Thyroid gland (tissue), 4 donors: ENCODE measurements at regions not wholly inside any gene's neighbourhood (a gene's known extent, or its start where the extent isn't known, plus 50 kb on each side); places are given as distances from the start of the nearest gene placed in this dataset.

ENCODE experiments used
- DNase-seq, 2 donors: peaks; one replicate each; pipeline ENCODE4 v3.0.0-alpha.2; 2019
- H3K27ac ChIP-seq, 3 donors: fragments of 200-600 bp; sonication (generic); 1 replicate in 2 of 3; 2 replicates in 1 of 3; pipeline ENCODE4 v1.5.1; 2016 to 2019; ENCODE audit warnings: mild to moderate bottlenecking in 1 of 3, moderate library complexity in 1 of 3
- H3K27me3 ChIP-seq: fragments of 200-600 bp; sonication (generic); one replicate; pipeline ENCODE4 v1.5.1; 2019
- H3K36me3 ChIP-seq, 2 donors: fragments of 200-600 bp; sonication (generic); one replicate each; pipeline ENCODE4 v1.5.1; 2016 to 2019
- H3K4me1 ChIP-seq, 2 donors: fragments of 200-600 bp; sonication (generic); one replicate each; pipeline ENCODE4 v1.5.1; 2017 to 2019
- H3K4me3 ChIP-seq, 3 donors: fragments of 200-600 bp; sonication (generic); replicated peaks in 1 of 3; 1 replicate in 2 of 3; 2 replicates in 1 of 3; pipeline ENCODE4 v1.5.1; 2016; ENCODE audit warnings: mild to moderate bottlenecking in 1 of 3
- H3K9me3 ChIP-seq: fragments of 200-600 bp; sonication (generic); one replicate; pipeline ENCODE4 v1.5.1; 2017
- POLR2A ChIP-seq, 2 donors: fragments of 450-650 bp; IDR thresholded peaks; one replicate each; pipeline ENCODE4 v1.6.1; 2017; ENCODE audit warnings: antibody characterized with exemption in 2 of 2, mild to moderate bottlenecking in 2 of 2, moderate library complexity in 1 of 2
- WGBS, 2 donors: methylation state at CpG; one replicate each; pipeline ENCODE4 v1.1.5; 2017; 5-methylcytosine and 5-hydroxymethylcytosine counted together
- intact Hi-C: fragments of 100-400 bp; cut with DNase I; formaldehyde crosslinking; loops from one replicate; pipeline ENCODE4 v1.15.1; 2023
- TF ChIP-seq, protein P1 (sequence below), 6 experiments: fragments of 200-600 bp in 3 of 6; fragments of 450-650 bp in 3 of 6; sonication (generic) in 3 of 6; IDR thresholded peaks; one replicate each; pipeline ENCODE4 v1.5.1; 2016 to 2019; ENCODE audit warnings: antibody characterized with exemption in 6 of 6, mild to moderate bottlenecking in 2 of 6, inconsistent platforms in 1 of 6, moderate library complexity in 1 of 6

DNA sequence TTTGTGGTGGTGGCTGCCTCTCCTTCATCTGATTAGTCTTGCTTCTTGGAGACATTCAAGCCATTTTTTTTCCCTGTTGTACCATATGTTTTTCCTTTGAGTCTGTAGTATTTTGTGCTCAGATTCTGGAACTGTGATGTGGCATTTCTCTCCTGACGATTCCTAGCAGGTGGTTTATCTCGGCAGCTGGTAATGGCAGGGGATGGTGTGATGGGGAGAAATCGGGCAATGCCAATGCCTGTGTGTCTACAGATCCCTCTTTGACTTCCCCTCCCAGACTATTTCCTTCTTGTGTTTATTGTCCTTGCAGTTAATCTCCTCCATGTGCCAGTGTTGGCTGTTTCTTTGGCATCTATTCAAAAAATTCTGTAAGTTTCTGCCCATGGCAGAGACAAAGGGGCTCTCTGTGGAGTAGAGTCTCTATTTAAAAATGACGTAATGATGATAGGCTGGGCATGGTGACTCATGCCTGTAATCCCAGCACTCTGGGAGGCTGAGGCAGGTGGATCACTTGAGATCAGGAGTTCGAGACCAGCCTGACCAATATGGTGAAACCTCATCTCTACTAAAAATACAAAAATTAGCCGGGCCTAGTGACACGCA, 90.2 kb upstream of the ERCC4 start:
- WGBS, 2 donors: 82 to 84% methylated on average over 7 of the region's 7 CpGs
- no peaks in the 10 kb centered on the region for H3K9me3 ChIP-seq
- TF ChIP-seq, protein P1, sequence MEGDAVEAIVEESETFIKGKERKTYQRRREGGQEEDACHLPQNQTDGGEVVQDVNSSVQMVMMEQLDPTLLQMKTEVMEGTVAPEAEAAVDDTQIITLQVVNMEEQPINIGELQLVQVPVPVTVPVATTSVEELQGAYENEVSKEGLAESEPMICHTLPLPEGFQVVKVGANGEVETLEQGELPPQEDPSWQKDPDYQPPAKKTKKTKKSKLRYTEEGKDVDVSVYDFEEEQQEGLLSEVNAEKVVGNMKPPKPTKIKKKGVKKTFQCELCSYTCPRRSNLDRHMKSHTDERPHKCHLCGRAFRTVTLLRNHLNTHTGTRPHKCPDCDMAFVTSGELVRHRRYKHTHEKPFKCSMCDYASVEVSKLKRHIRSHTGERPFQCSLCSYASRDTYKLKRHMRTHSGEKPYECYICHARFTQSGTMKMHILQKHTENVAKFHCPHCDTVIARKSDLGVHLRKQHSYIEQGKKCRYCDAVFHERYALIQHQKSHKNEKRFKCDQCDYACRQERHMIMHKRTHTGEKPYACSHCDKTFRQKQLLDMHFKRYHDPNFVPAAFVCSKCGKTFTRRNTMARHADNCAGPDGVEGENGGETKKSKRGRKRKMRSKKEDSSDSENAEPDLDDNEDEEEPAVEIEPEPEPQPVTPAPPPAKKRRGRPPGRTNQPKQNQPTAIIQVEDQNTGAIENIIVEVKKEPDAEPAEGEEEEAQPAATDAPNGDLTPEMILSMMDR (IDR thresholded peaks at IDR 0.05): no peak
- no peak for TF ChIP-seq POLR2A (IDR thresholded peaks at IDR 0.05)
- intact Hi-C loops: no loop called here
- DNase-seq: no peak
- no peaks in the 10 kb centered on the region for H3K36me3 ChIP-seq
- H3K4me3 ChIP-seq: no peak overlapping the region
- H3K27me3 ChIP-seq: no peaks in the 10 kb centered on the region
- no peaks in the 10 kb centered on the region for H3K4me1 ChIP-seq
- H3K27ac ChIP-seq: no peak overlapping the region

DNA sequence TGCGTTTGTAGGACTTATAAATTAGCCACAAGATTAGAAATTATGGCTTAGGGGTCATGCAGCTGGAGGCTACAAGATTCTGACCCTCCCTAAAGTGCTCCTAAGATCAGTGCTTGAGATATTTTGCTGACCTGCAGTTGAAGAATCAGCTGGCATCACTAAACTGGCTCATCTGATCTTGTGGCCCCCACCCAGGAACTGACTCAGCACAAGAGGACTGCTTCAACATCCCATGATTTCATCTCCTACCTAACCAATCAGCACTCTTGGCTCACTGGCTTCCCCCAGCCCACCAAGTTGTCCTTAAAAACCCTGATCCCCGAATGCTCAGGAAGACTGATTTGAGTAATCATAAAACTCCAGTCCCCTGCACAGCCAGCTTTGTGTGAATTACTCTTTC, 86.4 kb upstream of the ERCC4 start:
- 72 to 78% methylated on average over 2 of the region's 2 CpGs for WGBS, 2 donors
- Histone ChIP-seq H3K36me3 (no peaks in the 10 kb centered on the region), H3K9me3 (no peaks in the 10 kb centered on the region), H3K27ac (no peak overlapping the region), H3K4me3 (no peak overlapping the region), H3K27me3 (no peaks in the 10 kb centered on the region), H3K4me1 (no peaks in the 10 kb centered on the region)
- DNase-seq: no peak
- no peak for TF ChIP-seq POLR2A (IDR thresholded peaks at IDR 0.05)
- TF ChIP-seq, protein P1 (IDR thresholded peaks at IDR 0.05): no peak
- intact Hi-C loops: no loop called here

DNA sequence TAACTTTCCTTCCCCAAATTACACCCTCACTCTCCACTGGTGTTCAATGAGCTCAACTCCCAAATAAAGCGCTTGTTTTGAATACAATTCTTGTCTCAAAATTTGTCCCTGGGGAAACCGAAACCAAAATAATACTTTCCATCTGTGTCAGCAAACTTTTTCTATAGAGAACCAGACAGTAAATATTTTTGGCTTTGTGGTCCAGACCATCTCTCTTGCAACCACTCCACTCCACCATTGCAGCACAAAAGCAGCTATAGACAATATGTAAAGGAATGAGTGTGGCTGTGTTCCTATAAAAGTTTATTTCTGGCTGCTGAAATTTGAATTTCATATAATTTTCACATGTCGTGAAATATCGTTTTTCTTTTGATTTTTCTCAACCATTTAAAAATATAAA, 84.6 kb upstream of the ERCC4 start:
- Histone ChIP-seq H3K27ac (no peak overlapping the region), H3K4me1 (no peaks in the 10 kb centered on the region), H3K4me3 (no peak overlapping the region), H3K27me3 (no peaks in the 10 kb centered on the region), H3K9me3 (no peaks in the 10 kb centered on the region), H3K36me3 (no peaks in the 10 kb centered on the region)
- intact Hi-C loops: no loop called here
- no peak for TF ChIP-seq POLR2A (IDR thresholded peaks at IDR 0.05)
- TF ChIP-seq, protein P1 (IDR thresholded peaks at IDR 0.05): no peak
- no peak for DNase-seq
- WGBS, 2 donors: 84% methylated on average over 4 of the region's 4 CpGs

DNA sequence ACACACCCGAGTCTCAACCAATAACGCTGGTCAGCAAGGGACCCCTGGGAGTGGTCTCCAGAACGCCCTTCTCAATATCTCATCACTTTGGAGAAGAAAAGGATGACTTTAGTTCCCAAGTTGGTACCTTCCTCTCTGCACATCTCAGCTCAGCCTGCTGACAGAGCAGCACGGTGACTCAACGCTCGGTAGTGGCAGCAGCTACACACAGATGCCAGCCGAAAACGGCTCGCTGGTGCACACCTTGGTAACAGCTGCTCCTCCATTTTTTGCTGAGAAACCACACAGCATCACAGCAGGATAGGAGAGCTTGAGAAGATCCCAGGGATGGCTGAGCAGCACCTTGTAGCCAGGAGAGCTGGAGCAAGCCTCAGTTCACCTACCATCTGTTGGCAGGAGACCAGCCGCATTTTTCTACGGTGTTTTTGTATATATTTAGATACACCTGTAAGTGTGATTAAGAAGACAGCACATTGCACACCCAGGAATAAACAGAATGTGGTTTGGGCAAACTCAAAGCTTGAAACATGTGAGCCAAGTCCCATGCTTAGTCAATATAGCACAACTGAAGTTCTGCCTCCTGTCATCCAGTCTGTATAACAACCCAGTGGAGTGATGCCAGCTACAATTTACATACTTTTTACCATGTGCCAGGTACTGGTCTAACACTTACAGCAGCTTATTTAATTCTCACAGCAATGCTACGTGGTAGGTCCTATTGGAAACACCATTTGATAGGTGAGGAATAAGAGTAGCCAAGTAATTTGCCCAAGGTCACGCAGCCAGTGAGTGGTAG, 83.8 kb upstream of the ERCC4 start:
- no peak for DNase-seq
- no peak for TF ChIP-seq POLR2A (IDR thresholded peaks at IDR 0.05)
- TF ChIP-seq, protein P1 (IDR thresholded peaks at IDR 0.05): no peak
- intact Hi-C loops: no loop called here
- H3K36me3 ChIP-seq: no peaks in the 10 kb centered on the region
- H3K27me3 ChIP-seq: no peaks in the 10 kb centered on the region
- H3K4me1 ChIP-seq: no peaks in the 10 kb centered on the region
- no peaks in the 10 kb centered on the region for H3K9me3 ChIP-seq
- 89 to 91% methylated on average over 13 of the region's 13 CpGs for WGBS, 2 donors
- no peak overlapping the region for H3K27ac ChIP-seq
- H3K4me3 ChIP-seq: no peak overlapping the region
